HG03095 (cell line): ENCODE measurements at regions not wholly inside any gene's neighbourhood (a gene's known extent, or its start where the extent isn't known, plus 50 kb on each side); places are given as distances from the start of the nearest gene placed in this dataset.
"Not testable (repeated sequence)": the region's sequence is repeated elsewhere in the genome, so short reads cannot be mapped to it uniquely, and the experiment has no call there.

Experiments
- ATAC-seq: cut with Tn5 transposase; IDR thresholded peaks from one replicate; pipeline ENCODE4 v1.9.1; 2021; ENCODE audit warnings: moderate library complexity; ENCODE audit not compliant: unreplicated experiment

DNA sequence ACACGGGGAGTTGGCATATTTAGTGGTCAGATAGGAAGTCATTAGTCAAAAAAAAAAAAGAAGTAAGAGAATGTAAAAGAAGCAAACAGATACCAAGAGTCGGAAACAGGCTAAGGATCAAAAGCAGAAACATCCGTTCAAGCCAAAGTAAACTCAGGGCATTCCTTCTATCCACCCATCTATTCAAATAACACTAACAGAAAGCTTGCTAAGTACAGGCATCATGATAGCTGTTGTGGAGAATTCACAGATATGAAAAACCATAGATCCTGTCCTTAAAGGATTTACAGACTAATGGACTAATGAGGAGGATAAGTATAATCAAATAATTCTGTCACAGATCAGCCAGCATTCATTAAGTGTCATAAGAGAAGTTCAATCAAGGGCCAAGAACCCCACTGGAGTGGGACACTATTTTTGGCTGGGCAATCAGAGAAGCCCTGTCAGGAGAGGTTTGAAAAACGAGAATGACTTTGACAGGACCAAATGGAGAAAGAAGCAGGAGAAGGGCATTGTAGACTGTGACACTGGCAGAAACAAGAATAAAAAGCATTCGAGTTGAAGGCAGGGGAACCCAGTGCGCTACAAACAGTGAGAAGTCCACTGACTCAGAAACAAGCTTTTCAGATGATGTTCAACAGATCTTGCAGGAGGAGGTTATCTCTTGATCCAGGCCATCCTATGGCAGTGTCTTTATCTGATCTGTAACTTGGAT is 154.2 kb upstream of the TSLP start:
- ATAC-seq = no peak

DNA sequence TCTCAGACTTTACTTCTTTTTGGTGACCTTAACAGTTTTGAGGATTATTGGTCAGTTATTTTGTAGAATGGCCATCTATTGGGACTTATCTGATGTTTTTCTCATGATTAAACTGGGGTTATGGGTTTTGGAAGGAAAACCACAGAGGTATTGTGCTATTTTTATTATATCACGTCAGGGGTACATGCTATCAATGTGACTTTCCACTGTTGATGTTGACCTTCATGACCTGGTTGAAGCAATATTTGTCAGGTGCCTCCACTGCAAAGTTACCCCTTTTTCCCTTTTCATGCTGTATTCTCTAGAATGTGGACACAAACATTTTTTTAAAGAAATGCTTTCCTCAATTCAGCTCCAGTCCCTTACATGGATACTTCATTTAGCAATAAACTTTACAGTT is 152.8 kb upstream of the TSLP start:
- no peak for ATAC-seq

DNA sequence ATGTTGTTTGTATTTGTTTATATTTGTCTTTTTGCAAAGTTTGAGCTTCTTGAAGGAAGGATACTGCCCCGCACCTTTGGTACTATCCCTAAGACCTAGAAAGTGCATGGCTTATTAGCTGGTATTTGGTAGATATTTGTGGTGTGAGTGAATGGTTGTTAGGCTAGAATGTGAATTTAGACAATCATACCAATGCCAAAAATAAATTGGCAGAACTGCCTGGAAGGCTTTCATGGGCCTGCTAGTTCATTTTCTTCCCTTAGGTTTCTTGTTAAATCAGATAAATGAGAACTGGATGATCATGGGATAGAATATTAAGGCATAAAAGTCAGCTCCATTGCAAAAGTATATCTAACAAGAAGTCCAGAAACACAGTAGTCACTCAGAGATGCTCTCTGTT is 147.5 kb upstream of the TSLP start:
- ATAC-seq = no peak

DNA sequence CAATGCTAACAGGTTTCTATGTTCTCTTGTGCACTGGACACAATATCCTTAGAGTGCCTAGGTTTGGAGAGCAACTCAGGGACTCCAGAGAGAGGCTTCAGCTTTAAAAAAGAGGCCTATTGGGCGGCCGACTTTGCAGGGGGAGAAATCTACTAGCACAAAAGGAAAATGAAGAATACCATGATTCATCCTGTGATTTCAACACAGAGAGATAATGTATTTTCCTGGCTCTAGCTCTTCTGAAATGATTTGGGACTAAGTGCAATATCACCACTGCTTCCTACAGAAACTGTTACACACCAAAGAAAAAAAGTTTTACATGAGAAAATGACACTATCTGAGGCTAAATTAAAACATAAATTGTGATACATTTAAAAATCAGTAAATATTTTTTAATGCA is 146.1 kb upstream of the TSLP start:
- no peak for ATAC-seq

GRCh38 chr5:110925916-110926315 is 145.6 kb upstream of the TSLP start:
- ATAC-seq = no peak

DNA sequence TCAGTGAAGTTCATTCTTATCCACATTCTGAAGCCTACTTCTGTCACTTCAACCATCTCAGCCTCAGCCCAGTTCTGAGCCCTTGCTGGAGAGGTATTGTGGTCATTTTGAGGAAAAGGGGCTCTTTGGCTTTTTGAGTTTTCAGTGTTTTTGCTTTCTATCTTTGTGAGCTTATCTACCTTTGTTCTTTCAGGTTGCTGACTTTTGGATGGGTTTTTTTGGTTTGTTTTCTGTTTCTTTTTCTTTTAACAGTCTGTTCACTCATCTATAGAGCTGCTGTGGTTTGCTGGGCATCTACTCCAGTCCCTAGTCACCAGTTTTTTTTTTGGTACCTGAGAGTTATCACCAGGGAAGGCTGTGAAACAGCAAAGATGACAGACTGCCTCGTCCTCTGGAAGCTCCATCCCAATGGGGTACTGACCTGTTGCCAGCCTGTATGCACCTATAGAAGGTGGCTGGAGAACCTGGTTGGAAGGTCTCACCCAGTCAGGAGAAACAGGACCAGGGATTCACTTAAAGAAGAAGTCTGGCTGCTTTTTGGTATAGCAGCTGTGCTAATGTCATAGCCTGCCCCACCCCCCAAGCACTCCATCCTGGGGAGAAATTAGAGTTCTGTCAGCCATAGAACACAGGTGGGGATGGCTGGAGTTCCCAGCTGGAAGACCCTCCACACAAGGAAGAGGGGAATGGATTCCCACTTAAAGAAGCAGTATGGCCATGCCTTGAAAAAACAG is 138.6 kb upstream of the TSLP start:
- ATAC-seq = peak; percentile 60

- no peak for ATAC-seq
These were observed 131.4 kb upstream of the TSLP start for GRCh38 chr5:110940136-110940535.

- ATAC-seq = no peak
These were observed 125.6 kb upstream of the TSLP start for GRCh38 chr5:110945874-110946436.

DNA sequence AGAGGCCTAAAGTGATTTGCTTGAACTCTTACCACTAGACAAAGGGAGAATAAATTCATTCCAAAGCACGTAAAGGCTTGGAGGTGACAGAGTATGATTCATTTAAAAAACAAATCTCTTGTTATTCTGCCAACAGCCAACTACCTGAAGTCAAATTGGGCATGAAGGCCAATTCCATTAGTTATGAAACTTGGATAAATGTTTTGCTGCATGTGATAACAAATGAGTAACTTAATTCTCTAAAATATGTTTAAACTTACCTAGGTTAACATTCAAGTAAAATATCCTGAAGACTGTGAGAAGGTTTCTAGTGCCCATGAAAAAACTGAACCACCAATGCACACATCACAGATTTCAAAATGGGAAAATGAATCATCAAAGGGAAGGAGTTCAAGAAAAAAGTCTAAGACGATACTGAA is 120.1 kb upstream of the TSLP start:
- ATAC-seq = no peak

GRCh38 chr5:110956280-110956912 is 115.1 kb upstream of the TSLP start:
- no peak for ATAC-seq

GRCh38 chr5:110956913-110957813 is 114.3 kb upstream of the TSLP start:
- no peak for ATAC-seq

GRCh38 chr5:110957934-110958333 is 113.6 kb upstream of the TSLP start:
- no peak for ATAC-seq

GRCh38 chr5:110963495-110963894 is 108.0 kb upstream of the TSLP start:
- ATAC-seq = no peak

DNA sequence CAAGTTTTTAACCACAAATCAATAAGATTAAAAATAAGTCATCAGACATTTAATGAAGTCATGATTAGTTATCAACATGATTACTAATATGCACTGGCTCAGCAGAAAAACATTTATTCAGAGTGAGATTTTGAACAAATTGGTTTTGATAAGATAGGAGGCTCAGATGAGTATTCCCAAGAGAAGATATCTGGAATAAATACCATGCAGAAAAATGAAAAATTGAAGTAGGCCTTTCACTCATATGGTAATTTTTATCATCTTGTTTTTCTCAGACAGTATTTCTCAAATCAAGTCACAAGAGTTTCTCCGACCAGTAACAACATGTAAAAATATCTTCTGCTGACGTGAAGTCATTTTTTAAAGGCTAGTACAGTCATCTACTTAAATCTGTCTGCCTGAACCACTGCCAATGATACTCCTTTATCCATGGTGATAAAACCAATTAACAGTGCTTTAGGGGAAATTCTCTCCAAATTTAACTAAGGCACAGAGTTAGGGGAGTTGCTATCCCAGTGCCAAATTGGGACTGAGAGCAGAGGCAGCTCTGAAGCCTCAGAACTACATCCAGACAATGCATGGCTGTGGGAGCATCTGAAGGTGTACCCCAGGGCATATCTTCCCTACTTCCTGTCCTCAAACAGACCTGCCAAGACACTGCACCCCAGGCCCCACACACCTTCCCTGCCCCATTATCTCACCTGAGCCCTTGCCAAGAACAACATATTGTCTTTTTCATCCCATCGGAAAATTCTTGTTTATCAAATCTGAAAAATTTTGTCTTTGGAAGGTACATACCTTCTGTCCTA is 105.5 kb upstream of the TSLP start:
- no peak for ATAC-seq

DNA sequence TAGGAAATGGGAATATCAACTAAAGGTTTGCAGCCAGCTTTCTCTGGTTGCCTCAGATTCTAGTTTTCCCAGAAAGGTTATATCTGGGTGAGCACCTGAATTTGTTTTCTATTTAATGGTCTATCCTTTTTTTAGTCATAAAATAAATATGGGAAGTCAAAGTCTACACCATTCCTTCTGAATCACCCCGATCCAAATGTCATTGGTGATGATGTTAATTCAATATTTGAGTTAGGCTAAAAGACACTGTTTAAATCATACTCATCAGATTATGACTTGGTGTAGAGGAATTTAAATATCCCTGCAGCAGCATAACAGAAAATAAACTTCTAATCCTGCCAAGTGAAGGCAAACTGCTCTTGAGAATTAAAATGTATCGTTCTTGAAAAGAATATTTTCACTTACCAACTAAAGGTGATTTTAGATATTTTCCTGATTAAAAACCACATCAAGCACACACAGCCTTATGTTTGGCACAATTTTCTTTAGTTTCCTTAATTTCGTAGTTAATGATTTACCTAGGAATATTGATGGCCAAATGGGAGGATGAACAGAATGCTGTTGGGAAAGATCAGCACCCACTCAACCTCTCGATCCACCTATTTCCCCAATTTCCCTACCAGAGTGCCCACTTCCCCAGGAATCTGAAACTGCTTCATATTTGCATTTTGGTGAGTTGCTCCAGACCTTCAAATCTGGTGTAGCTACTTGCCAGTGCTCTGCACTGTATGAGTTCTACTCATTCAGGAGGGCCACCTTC is 103.1 kb upstream of the TSLP start:
- no peak for ATAC-seq

- ATAC-seq = no peak
These were observed 102.0 kb upstream of the TSLP start for GRCh38 chr5:110969502-110969901.

DNA sequence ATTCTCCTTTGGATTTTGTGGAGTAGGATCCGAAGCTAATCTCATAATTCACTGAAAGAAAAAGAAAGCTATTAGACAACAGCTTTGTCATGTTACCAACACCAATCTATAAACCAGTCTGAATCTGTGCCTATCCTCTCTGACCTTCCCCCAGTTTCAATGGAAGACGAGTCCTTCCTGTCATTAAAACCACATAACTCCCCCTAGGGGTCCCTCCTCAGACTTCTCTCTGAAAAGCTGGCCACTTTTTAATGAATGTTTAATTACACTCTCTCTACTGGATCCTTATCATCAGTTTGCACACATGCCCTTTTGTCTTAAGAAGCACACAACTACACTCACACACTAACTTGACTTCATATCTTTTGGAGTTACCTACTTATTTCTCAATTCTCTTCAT is 98.0 kb upstream of the TSLP start:
- no peak for ATAC-seq

DNA sequence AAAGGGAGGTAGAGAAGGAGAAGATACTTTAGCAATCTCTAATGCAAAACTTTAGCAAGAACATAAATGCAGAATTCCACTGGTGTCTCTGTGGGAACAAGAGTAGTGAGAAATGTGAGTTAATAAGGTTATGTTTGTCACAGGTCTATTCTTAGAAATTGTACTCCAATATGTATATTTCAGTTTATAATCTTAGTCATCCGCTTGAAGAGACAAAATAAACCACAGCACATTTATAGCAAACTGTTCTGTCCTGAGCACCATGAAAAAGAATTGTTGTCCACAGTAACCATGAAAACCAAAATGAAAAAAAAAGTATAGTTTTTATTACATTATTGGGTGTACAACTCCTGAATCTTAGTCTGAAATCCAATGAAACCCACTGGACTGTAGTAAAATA is 93.6 kb upstream of the TSLP start:
- no peak for ATAC-seq

GRCh38 chr5:110985882-110986281 is 85.6 kb upstream of the TSLP start:
- not testable (repeated sequence) for ATAC-seq
